Embryonic facial prominence (tissue), 1 donor: ENCODE measurements at regions not wholly inside any gene's neighbourhood (a gene's known extent, or its start where the extent isn't known, plus 50 kb on each side); places are given as distances from the start of the nearest gene placed in this dataset.
"Not testable (repeated sequence)": the region's sequence is repeated elsewhere in the genome, so short reads cannot be mapped to it uniquely, and the experiment has no call there.

Experiments
- DNase-seq: peaks from one replicate; pipeline ENCODE4 v3.0.0-alpha.2; 2016; ENCODE audit errors: extremely low spot score

- DNase-seq = no peak
These were observed 342.8 kb downstream of the FBXW7 start for GRCh38 chr4:152193059-152193458.

- no peak for DNase-seq
These were observed 345.0 kb downstream of the FBXW7 start for GRCh38 chr4:152190907-152191306.

GRCh38 chr4:152189451-152190179 lies 346.3 kb downstream of the FBXW7 start:
- DNase-seq = no peak

GRCh38 chr4:152188801-152189200 lies 347.1 kb downstream of the FBXW7 start:
- no peak for DNase-seq

- DNase-seq = no peak
These were observed 348.2 kb downstream of the FBXW7 start for GRCh38 chr4:152187693-152188092.

GRCh38 chr4:152185786-152186550 lies 349.9 kb downstream of the FBXW7 start:
- no peak for DNase-seq

GRCh38 chr4:152181150-152181549 lies 354.7 kb downstream of the FBXW7 start:
- DNase-seq = no peak

GRCh38 chr4:152180369-152180768 lies 355.5 kb downstream of the FBXW7 start:
- no peak for DNase-seq

- not testable (repeated sequence) for DNase-seq
These were observed 358.4 kb downstream of the FBXW7 start for GRCh38 chr4:152177538-152177937.

GRCh38 chr4:152176627-152177214 lies 359.2 kb downstream of the FBXW7 start:
- DNase-seq = no peak

GRCh38 chr4:152175586-152175985 lies 360.3 kb downstream of the FBXW7 start:
- no peak for DNase-seq

GRCh38 chr4:152172146-152172545 lies 363.7 kb downstream of the FBXW7 start:
- no peak for DNase-seq

- DNase-seq = no peak
These were observed 364.3 kb downstream of the FBXW7 start for GRCh38 chr4:152171556-152171955.

- DNase-seq = no peak
These were observed 366.2 kb downstream of the FBXW7 start for GRCh38 chr4:152169683-152170082.

- no peak for DNase-seq
These were observed 366.8 kb downstream of the FBXW7 start for GRCh38 chr4:152168987-152169616.

- DNase-seq = peak; percentile 21
These were observed 369.3 kb downstream of the FBXW7 start for GRCh38 chr4:152166567-152166966.

GRCh38 chr4:152165846-152166245 lies 370.0 kb downstream of the FBXW7 start:
- DNase-seq = no peak

- DNase-seq = no peak
These were observed 370.7 kb downstream of the FBXW7 start for GRCh38 chr4:152165146-152165545.

- no peak for DNase-seq
These were observed 371.3 kb downstream of the FBXW7 start for GRCh38 chr4:152164561-152164960.

GRCh38 chr4:152162331-152162697 lies 373.6 kb downstream of the FBXW7 start:
- no peak for DNase-seq

GRCh38 chr4:152161676-152162330 lies 374.1 kb downstream of the FBXW7 start:
- no peak for DNase-seq
